ENCODE measurements at regions not wholly inside any gene's neighbourhood (a gene's known extent, or its start where the extent isn't known, plus 50 kb on each side); places are given as distances from the start of the nearest gene placed in this dataset.
"Not testable (repeated sequence)": the region's sequence is repeated elsewhere in the genome, so short reads cannot be mapped to it uniquely, and the experiment has no call there.

DNA sequence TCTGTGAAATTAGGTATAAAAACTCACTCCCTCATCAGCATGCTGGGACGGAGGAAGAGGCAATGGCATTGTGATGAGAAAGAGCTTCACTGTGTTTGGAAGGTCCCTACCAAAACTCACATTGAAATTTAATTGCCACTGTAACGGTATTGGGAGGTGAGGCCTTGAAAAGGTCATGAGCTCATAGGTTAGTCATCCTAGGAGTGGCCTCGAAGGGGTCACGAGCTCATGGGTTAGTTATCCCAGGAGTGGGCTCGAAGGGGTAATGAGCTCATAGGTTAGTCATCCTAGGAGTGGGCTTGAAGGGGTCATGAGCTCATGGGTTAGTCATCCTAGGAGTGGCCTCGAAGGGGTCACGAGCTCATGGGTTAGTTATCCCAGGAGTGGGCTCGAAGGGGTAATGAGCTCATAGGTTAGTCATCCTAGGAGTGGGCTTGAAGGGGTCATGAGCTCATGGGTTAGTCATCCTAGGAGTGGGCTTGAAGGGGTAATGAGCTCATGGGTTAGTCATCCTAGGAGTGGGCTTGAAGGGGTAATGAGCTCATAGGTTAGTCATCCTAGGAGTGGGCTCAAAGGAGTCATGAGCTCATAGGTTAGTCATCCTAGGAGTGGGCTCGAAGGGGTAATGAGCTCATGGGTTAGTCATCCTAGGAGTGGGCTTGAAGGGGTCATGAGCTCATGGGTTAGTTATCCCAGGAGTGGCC is 582.7 kb downstream of the GLRX3 start:
- H3K23ac ChIP-seq (ENCODE audit: low read length); H3K79me2 ChIP-seq (ENCODE audit: control insufficient read depth, insufficient read depth, low read length); H2BK5ac ChIP-seq (ENCODE audit: low read length); H2AK5ac ChIP-seq (ENCODE audit: low read length); H3K36me3 ChIP-seq (ENCODE audit: control insufficient read depth, insufficient read depth, low read length); H3K27ac ChIP-seq (ENCODE audit: low read depth, low read length); H3K4me3 ChIP-seq (ENCODE audit: low read length); H3K56ac ChIP-seq (ENCODE audit: low read length); H2BK120ac ChIP-seq (ENCODE audit: low read depth, low read length); H3K4ac ChIP-seq (ENCODE audit: low read depth, low read length); H3K18ac ChIP-seq (ENCODE audit: low read length); H4K5ac ChIP-seq (ENCODE audit: low read length); H3K9ac ChIP-seq (ENCODE audit: low read length); H3K4me1 ChIP-seq (ENCODE audit: control insufficient read depth, low read depth, low read length); H3K79me1 ChIP-seq (ENCODE audit: low read length); H4K8ac ChIP-seq (ENCODE audit: low read depth, low read length); H2BK15ac ChIP-seq (replicated peaks; ENCODE audit: low read depth); H3K4me2 ChIP-seq (ENCODE audit: low read length); H3K27me3 ChIP-seq (ENCODE audit: insufficient read depth, low read length, poor library complexity): not testable (repeated sequence)
- WGBS (ENCODE audit: extremely low coverage, insufficient coverage, low lambda C conversion rate) = no CpG with 5 or more reads among the region's 9 CpGs
- peak; percentile 93 for DNase-seq

DNA sequence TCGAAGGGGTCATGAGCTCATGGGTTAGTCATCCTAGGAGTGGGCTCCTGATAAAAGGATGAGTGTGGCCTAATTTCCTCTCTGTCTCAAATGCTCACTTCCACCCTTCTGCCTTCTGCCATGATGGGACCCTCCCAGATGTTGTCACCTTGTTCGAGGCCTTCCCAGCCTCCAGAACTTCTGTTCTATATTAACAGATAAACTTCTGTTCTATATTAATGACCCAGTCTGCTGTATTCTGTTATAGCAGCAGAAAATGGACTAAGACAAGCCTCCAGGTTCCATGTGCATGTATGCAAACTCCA is 583.2 kb downstream of the GLRX3 start:
- H3K79me1 ChIP-seq (ENCODE audit: low read length) = no peaks in the 10 kb centered on the region
- H3K27me3 ChIP-seq (ENCODE audit: insufficient read depth, low read length, poor library complexity) = no peaks in the 10 kb centered on the region
- no peak overlapping the region for H3K27ac ChIP-seq (ENCODE audit: low read depth, low read length)
- H3K23ac ChIP-seq (ENCODE audit: low read length) = no peak overlapping the region
- no peak overlapping the region for H3K9ac ChIP-seq (ENCODE audit: low read length)
- H3K4me1 ChIP-seq (ENCODE audit: control insufficient read depth, low read depth, low read length) = no peaks in the 10 kb centered on the region
- H4K8ac ChIP-seq (ENCODE audit: low read depth, low read length) = no peak overlapping the region
- WGBS (ENCODE audit: extremely low coverage, insufficient coverage, low lambda C conversion rate) = no CpG with 5 or more reads among the region's 2 CpGs
- no peak overlapping the region for H2AK5ac ChIP-seq (ENCODE audit: low read length)
- no peak overlapping the region for H3K4ac ChIP-seq (ENCODE audit: low read depth, low read length)
- H2BK15ac ChIP-seq (replicated peaks; ENCODE audit: low read depth) = no peak overlapping the region
- no peak overlapping the region for H2BK120ac ChIP-seq (ENCODE audit: low read depth, low read length)
- no peak overlapping the region for H3K18ac ChIP-seq (ENCODE audit: low read length)
- no peak overlapping the region for H2BK5ac ChIP-seq (ENCODE audit: low read length)
- no peak for DNase-seq
- H3K36me3 ChIP-seq (ENCODE audit: control insufficient read depth, insufficient read depth, low read length) = no peaks in the 10 kb centered on the region
- no peak overlapping the region for H3K4me3 ChIP-seq (ENCODE audit: low read length)
- no peak overlapping the region for H3K4me2 ChIP-seq (ENCODE audit: low read length)
- no peaks in the 10 kb centered on the region for H3K79me2 ChIP-seq (ENCODE audit: control insufficient read depth, insufficient read depth, low read length)
- no peak overlapping the region for H3K56ac ChIP-seq (ENCODE audit: low read length)
- no peak overlapping the region for H4K5ac ChIP-seq (ENCODE audit: low read length)

DNA sequence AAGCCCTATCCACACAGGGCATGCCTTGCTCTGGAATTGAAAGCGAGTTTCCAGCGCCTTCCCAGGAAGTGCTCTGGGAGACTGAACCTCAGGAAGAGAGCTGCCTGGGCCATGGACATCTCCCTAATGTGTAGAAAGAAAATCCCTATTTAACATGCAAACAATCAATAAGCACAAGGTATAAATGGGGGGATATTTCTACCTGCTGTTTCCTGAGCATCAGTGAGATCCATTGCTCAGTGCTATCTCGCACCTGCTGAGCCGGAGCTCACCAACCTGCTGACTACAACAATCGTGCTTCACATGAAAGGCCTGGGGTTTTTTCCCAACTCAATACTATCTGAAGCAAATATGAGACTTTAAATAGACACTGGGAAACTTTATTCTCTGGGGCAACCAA is 584.0 kb downstream of the GLRX3 start:
- WGBS (ENCODE audit: extremely low coverage, insufficient coverage, low lambda C conversion rate) = no CpG with 5 or more reads among the region's 5 CpGs
- H3K9ac ChIP-seq (ENCODE audit: low read length) = no peak overlapping the region
- no peaks in the 10 kb centered on the region for H3K27me3 ChIP-seq (ENCODE audit: insufficient read depth, low read length, poor library complexity)

DNA sequence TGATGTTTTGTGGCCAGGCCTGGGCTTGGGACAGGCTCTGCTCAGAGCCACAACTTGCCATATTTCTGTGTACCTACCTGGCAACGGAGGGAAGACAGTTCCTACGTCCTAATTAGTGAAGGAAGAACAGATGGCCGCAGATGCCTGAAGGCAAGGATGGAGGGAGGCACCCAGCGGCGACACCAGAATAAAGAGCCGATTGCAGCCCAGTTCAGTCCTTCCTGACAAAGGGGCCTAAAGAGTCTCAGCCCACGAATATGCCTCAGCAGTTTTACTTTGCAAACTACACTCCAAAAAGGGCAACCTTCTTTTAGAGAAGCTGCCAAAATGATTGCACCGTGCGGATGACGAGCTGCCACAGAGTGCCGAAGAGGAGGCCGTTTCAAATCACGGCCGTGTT is 585.8 kb downstream of the GLRX3 start:
- no peak overlapping the region for H2BK5ac ChIP-seq (ENCODE audit: low read length)
- H3K27ac ChIP-seq (ENCODE audit: low read depth, low read length) = no peak overlapping the region
- H3K4me3 ChIP-seq (ENCODE audit: low read length) = no peak overlapping the region
- H3K27me3 ChIP-seq (ENCODE audit: insufficient read depth, low read length, poor library complexity) = no peaks in the 10 kb centered on the region
- no CpG with 5 or more reads among the region's 14 CpGs for WGBS (ENCODE audit: extremely low coverage, insufficient coverage, low lambda C conversion rate)
- no peak overlapping the region for H3K4me2 ChIP-seq (ENCODE audit: low read length)
- H3K9ac ChIP-seq (ENCODE audit: low read length) = no peak overlapping the region
- H2BK15ac ChIP-seq (replicated peaks; ENCODE audit: low read depth) = no peak overlapping the region
- no peak overlapping the region for H4K5ac ChIP-seq (ENCODE audit: low read length)
- no peak overlapping the region for H4K8ac ChIP-seq (ENCODE audit: low read depth, low read length)
- no peak overlapping the region for H3K56ac ChIP-seq (ENCODE audit: low read length)
- no peak overlapping the region for H3K23ac ChIP-seq (ENCODE audit: low read length)
- no peak overlapping the region for H2AK5ac ChIP-seq (ENCODE audit: low read length)
- H3K4me1 ChIP-seq (ENCODE audit: control insufficient read depth, low read depth, low read length) = no peaks in the 10 kb centered on the region
- no peaks in the 10 kb centered on the region for H3K79me1 ChIP-seq (ENCODE audit: low read length)
- H3K4ac ChIP-seq (ENCODE audit: low read depth, low read length) = no peak overlapping the region
- no peak overlapping the region for H3K18ac ChIP-seq (ENCODE audit: low read length)
- no peak overlapping the region for H2BK120ac ChIP-seq (ENCODE audit: low read depth, low read length)
- no peak for DNase-seq
- no peaks in the 10 kb centered on the region for H3K36me3 ChIP-seq (ENCODE audit: control insufficient read depth, insufficient read depth, low read length)
- H3K79me2 ChIP-seq (ENCODE audit: control insufficient read depth, insufficient read depth, low read length) = no peaks in the 10 kb centered on the region

More for the DNA sequence above, 584.0 kb downstream of the GLRX3 start:
- Histone ChIP-seq H3K79me2 (ENCODE audit: control insufficient read depth, insufficient read depth, low read length) (no peaks in the 10 kb centered on the region), H3K79me1 (ENCODE audit: low read length) (no peaks in the 10 kb centered on the region), H2AK5ac (ENCODE audit: low read length) (no peak overlapping the region), H2BK15ac (replicated peaks; ENCODE audit: low read depth) (no peak overlapping the region), H3K4me2 (ENCODE audit: low read length) (no peak overlapping the region), H3K4me1 (ENCODE audit: control insufficient read depth, low read depth, low read length) (no peaks in the 10 kb centered on the region), H3K27ac (ENCODE audit: low read depth, low read length) (no peak overlapping the region), H3K56ac (ENCODE audit: low read length) (no peak overlapping the region), H3K18ac (ENCODE audit: low read length) (no peak overlapping the region), H3K23ac (ENCODE audit: low read length) (no peak overlapping the region), H2BK5ac (ENCODE audit: low read length) (no peak overlapping the region), H3K4ac (ENCODE audit: low read depth, low read length) (no peak overlapping the region), H3K4me3 (ENCODE audit: low read length) (no peak overlapping the region), H4K5ac (ENCODE audit: low read length) (no peak overlapping the region), H2BK120ac (ENCODE audit: low read depth, low read length) (no peak overlapping the region), H3K36me3 (ENCODE audit: control insufficient read depth, insufficient read depth, low read length) (no peaks in the 10 kb centered on the region), H4K8ac (ENCODE audit: low read depth, low read length) (no peak overlapping the region)
- peak; percentile 23 for DNase-seq

DNA sequence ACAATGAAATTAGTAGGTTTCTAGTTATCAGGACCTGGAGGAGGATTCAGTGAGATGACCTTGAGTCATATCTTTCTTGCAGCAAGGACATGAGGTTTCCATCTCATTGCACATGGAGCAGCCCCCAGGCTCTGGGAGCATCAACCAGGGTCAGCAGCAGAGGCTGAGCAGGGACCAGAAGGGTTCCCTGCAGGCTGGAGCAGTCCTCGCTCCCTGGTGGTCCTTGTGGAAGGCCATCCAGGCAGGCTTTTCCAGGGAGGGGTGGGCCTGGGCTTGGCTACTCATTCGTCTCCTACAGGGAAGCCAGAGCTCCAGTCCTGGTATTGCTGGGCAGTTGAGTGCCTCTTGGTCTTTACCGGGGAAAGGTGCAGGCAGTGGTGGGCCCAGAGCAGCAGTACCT is 587.5 kb downstream of the GLRX3 start:
- H3K56ac ChIP-seq (ENCODE audit: low read length) = no peak overlapping the region
- no peak overlapping the region for H2BK15ac ChIP-seq (replicated peaks; ENCODE audit: low read depth)
- WGBS (ENCODE audit: extremely low coverage, insufficient coverage, low lambda C conversion rate) = no CpG with 5 or more reads among the region's 3 CpGs
- H3K27me3 ChIP-seq (ENCODE audit: insufficient read depth, low read length, poor library complexity) = no peaks in the 10 kb centered on the region
- H3K36me3 ChIP-seq (ENCODE audit: control insufficient read depth, insufficient read depth, low read length) = no peaks in the 10 kb centered on the region
- H4K5ac ChIP-seq (ENCODE audit: low read length) = no peak overlapping the region
- H2AK5ac ChIP-seq (ENCODE audit: low read length) = no peak overlapping the region
- H4K8ac ChIP-seq (ENCODE audit: low read depth, low read length) = no peak overlapping the region
- H3K79me2 ChIP-seq (ENCODE audit: control insufficient read depth, insufficient read depth, low read length) = no peaks in the 10 kb centered on the region
- no peak overlapping the region for H3K18ac ChIP-seq (ENCODE audit: low read length)
- no peak overlapping the region for H3K4me3 ChIP-seq (ENCODE audit: low read length)
- no peak overlapping the region for H3K27ac ChIP-seq (ENCODE audit: low read depth, low read length)
- H2BK5ac ChIP-seq (ENCODE audit: low read length) = no peak overlapping the region
- no peak overlapping the region for H3K9ac ChIP-seq (ENCODE audit: low read length)
- H2BK120ac ChIP-seq (ENCODE audit: low read depth, low read length) = no peak overlapping the region
- no peaks in the 10 kb centered on the region for H3K79me1 ChIP-seq (ENCODE audit: low read length)
- no peak overlapping the region for H3K4me2 ChIP-seq (ENCODE audit: low read length)
- no peak overlapping the region for H3K23ac ChIP-seq (ENCODE audit: low read length)
- DNase-seq = no peak
- H3K4ac ChIP-seq (ENCODE audit: low read depth, low read length) = no peak overlapping the region
- H3K4me1 ChIP-seq (ENCODE audit: control insufficient read depth, low read depth, low read length) = no peaks in the 10 kb centered on the region

DNA sequence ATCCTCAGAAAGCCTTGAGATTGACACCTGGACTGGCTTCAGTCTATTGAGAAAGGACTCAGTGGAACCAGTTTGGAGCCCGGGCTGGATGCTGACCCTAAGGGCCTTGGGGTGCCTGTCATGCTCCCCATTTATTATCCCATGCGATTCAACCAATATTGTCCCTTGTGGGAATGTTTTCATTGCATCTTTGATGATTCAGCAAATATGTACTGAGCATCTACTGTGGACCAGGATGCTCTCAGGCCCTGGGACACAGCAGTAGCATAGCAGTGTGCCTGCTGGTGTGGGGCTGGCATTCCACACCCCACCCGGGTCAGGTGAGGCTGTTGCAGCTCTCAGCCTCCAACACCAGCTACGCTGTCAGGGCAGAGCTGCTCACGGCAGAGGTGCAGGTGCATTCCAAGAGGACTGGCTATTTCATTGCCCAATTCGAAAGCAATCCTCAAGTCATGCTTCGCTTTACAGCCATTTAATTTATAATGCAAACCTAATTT is 586.0 kb downstream of the TCERG1L start:
- H4K8ac ChIP-seq (ENCODE audit: low read depth, low read length) = no peak overlapping the region
- no peak overlapping the region for H3K23ac ChIP-seq (ENCODE audit: low read length)
- no peak overlapping the region for H2BK5ac ChIP-seq (ENCODE audit: low read length)
- H3K4me2 ChIP-seq (ENCODE audit: low read length) = no peak overlapping the region
- no peaks in the 10 kb centered on the region for H3K4me1 ChIP-seq (ENCODE audit: control insufficient read depth, low read depth, low read length)
- no peak overlapping the region for H4K5ac ChIP-seq (ENCODE audit: low read length)
- no peak overlapping the region for H3K27ac ChIP-seq (ENCODE audit: low read depth, low read length)
- DNase-seq = no peak
- no peak overlapping the region for H2BK120ac ChIP-seq (ENCODE audit: low read depth, low read length)
- H2AK5ac ChIP-seq (ENCODE audit: low read length) = no peak overlapping the region
- no peaks in the 10 kb centered on the region for H3K79me2 ChIP-seq (ENCODE audit: control insufficient read depth, insufficient read depth, low read length)
- H3K9ac ChIP-seq (ENCODE audit: low read length) = no peak overlapping the region
- H3K18ac ChIP-seq (ENCODE audit: low read length) = no peak overlapping the region
- no peaks in the 10 kb centered on the region for H3K79me1 ChIP-seq (ENCODE audit: low read length)
- no peaks in the 10 kb centered on the region for H3K27me3 ChIP-seq (ENCODE audit: insufficient read depth, low read length, poor library complexity)
- no peak overlapping the region for H3K56ac ChIP-seq (ENCODE audit: low read length)
- H3K4me3 ChIP-seq (ENCODE audit: low read length) = no peak overlapping the region
- WGBS (ENCODE audit: extremely low coverage, insufficient coverage, low lambda C conversion rate) = no CpG with 5 or more reads among the region's 7 CpGs
- H3K36me3 ChIP-seq (ENCODE audit: control insufficient read depth, insufficient read depth, low read length) = no peaks in the 10 kb centered on the region
- H3K4ac ChIP-seq (ENCODE audit: low read depth, low read length) = no peak overlapping the region
- H2BK15ac ChIP-seq (replicated peaks; ENCODE audit: low read depth) = no peak overlapping the region

Measured in mesendoderm (in vitro differentiated cells).